Activated naive CD8-positive, alpha-beta T cell treated with anti-CD3 and anti-CD28 coated beads, Interleukin-2, amount 50 U/mL, for 24 hours (primary cell): ENCODE measurements at regions not wholly inside any gene's neighbourhood (a gene's known extent, or its start where the extent isn't known, plus 50 kb on each side); places are given as distances from the start of the nearest gene placed in this dataset.
"Not testable (repeated sequence)": the region's sequence is repeated elsewhere in the genome, so short reads cannot be mapped to it uniquely, and the experiment has no call there.

Experiments used
- ATAC-seq: fragments of 150-1000 bp; cut with Tn5 transposase; one replicate; pipeline ENCODE4 v1.10.0; 2021
- DNase-seq: peaks from one replicate; pipeline ENCODE4 v3.0.0; 2021
- H3K27ac Mint-ChIP-seq: one replicate; pipeline ENCODE4 v1.8.0; 2021; ENCODE audit warnings: mild to moderate bottlenecking, mixed read lengths
- H3K27me3 Mint-ChIP-seq: one replicate; pipeline ENCODE4 v1.8.0; 2021; ENCODE audit warnings: mixed read lengths
- H3K36me3 Mint-ChIP-seq: one replicate; pipeline ENCODE4 v1.8.0; 2021; ENCODE audit warnings: low read depth, mixed read lengths
- H3K4me1 Mint-ChIP-seq: one replicate; pipeline ENCODE4 v1.8.0; 2021; ENCODE audit warnings: mixed read lengths
- H3K4me3 Mint-ChIP-seq: one replicate; pipeline ENCODE4 v1.8.0; 2021; ENCODE audit warnings: mild to moderate bottlenecking, moderate library complexity, mixed read lengths
- H3K9me3 Mint-ChIP-seq: one replicate; pipeline ENCODE4 v1.8.0; 2021; ENCODE audit warnings: mixed read lengths

DNA sequence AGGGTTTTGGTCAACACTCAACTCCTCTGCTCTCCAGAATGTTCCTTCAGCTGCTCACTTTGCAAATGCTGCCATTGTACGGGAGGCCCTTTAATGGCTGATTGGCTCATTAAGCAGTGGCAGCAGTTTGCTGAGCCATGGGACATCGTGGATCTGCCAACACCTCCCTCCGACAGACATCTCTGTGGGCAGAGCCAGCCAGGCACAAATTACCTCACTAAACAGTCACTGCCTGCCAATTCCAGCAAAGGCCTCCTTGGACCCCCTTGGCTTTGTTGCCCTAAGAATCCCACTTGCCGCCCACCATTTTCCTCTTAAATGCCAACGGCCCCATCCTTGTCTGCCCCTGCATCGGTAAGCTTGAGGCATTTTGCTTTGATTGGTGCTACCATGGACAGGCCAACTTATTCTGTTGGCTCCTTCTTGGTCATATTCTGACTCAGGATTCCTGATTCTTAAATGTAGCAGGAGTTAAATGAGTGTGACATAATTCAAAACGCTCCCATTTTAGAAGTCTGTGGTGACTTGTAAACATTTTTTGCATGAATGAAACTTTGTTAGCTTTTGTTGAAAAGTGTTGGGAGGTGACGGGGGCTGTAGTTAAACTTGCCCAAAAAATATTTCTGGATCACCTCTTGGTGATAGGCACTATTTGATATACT lies 57.5 kb upstream of the LMO2 start:
- Mint-ChIP-seq H3K27me3 (peaks cover 11% of the 10 kb centered on the region), H3K4me1 (no peaks in the 10 kb centered on the region), H3K4me3 (no peak overlapping the region), H3K36me3 (no peaks in the 10 kb centered on the region), H3K27ac (no peak overlapping the region), H3K9me3 (no peaks in the 10 kb centered on the region)
- no peak for DNase-seq
- ATAC-seq: no peak

DNA sequence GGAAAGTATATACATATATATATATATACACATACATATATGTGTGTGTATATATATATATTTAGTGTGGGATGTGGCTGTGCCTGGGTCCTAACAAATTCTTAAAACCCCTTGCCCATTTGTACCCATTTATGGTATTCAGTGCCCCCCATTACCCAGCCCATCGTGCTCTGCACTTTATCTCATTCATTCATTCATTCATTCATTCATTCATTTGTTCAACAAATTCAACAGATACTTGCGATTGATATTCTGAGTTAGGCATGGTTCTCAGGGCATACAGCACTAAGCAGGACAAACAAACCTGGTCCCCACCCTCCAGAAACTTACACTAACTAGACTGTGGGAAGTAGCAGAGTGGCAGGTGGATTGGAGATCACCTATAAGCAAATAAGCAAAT lies 56.6 kb upstream of the LMO2 start:
- DNase-seq (no peak), ATAC-seq (no peak)
- Mint-ChIP-seq H3K4me3 (no peak overlapping the region), H3K4me1 (no peaks in the 10 kb centered on the region), H3K36me3 (no peaks in the 10 kb centered on the region), H3K27me3 (peaks cover 11% of the 10 kb centered on the region), H3K9me3 (no peaks in the 10 kb centered on the region), H3K27ac (no peak overlapping the region)

DNA sequence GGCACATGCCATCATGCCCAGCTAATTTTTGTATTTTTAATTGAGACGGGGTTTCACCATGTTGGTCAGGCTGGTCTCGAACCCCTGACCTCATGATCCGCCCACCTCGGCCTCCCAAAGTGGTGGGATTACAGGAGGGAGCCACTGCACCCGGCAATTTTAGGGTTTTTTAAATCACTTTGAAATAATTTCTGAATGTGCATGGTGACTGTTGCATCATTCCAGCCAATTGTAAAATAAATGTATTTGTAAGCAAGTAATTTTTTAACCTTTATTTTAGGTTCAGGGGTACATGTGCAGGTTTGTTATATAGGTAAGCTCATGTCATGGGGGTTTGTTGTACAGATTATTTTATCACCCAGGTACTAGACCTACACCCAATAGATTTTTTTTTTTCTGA lies 56.0 kb upstream of the LMO2 start:
- H3K36me3 Mint-ChIP-seq, ATAC-seq, H3K27ac Mint-ChIP-seq: not testable (repeated sequence)

DNA sequence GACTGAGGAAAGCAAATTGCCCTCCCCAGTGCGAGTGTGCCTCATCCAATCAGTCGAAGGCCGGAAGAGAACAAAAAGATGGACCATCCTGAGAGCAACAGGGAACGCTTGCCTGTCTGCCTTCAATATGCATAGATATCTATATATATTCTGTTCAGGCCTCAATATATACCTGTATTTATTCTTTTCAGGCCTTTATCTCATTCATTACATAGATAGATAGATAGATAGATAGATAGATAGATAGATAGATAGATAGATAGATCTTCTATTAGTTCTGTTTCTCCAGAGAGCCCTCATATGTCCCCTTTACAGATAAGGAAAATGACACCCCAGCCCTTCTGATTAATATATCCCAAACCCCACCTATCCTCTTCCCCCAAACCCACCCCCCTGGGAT lies 55.1 kb upstream of the LMO2 start:
- Mint-ChIP-seq H3K27ac (no peak overlapping the region), H3K4me1 (peaks cover 8% of the 10 kb centered on the region), H3K4me3 (no peak overlapping the region), H3K9me3 (no peaks in the 10 kb centered on the region), H3K36me3 (no peaks in the 10 kb centered on the region), H3K27me3 (peaks cover 8% of the 10 kb centered on the region)
- no peak for ATAC-seq
- no peak for DNase-seq

More for the DNA sequence above, 56.0 kb upstream of the LMO2 start:
- H3K4me1 Mint-ChIP-seq, H3K9me3 Mint-ChIP-seq, DNase-seq, H3K4me3 Mint-ChIP-seq: not testable (repeated sequence)
- H3K27me3 Mint-ChIP-seq: peaks cover 11% of the 10 kb centered on the region

DNA sequence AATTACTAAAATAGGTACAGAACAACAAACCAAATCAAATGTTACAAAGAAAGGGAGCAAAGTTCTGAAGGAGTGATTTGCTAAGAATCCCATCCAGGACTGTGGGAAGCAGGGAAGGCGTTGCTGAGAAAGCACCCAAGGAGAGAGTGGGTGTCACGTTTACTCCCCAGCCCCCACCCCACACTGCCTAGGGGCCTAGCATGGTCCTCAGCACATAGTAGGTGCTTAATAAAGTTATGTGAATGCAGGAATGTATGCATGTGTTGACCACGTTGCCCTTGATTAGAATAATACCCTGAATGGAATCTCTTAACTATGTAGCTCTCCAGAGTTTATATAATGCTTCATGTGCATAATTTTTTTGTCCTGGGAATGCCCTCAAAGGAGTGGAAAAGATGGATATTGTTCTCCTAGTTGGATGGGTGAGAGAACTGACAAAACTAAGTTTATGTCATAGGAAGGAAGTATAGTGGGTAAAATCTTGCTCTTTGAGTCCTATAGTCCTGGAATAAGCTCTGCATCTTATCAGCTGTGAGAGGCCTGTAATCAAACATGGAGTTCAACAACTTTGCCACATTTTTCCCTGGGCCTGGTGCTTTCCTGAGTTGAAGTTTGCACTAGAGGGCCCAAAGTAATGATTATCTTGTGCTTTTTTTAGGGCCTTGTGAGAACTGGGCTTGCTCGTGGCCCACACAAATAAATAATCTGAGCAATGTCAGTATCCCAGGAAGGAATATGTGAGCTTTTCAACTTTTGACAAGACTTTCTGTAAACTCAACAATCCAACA lies 53.8 kb upstream of the LMO2 start:
- Mint-ChIP-seq H3K9me3 (no peaks in the 10 kb centered on the region), H3K4me3 (no peak overlapping the region), H3K27ac (no peak overlapping the region), H3K36me3 (no peaks in the 10 kb centered on the region), H3K4me1 (peaks cover 8% of the 10 kb centered on the region), H3K27me3 (peaks cover 5% of the 10 kb centered on the region)
- DNase-seq (no peak), ATAC-seq (no peak)

DNA sequence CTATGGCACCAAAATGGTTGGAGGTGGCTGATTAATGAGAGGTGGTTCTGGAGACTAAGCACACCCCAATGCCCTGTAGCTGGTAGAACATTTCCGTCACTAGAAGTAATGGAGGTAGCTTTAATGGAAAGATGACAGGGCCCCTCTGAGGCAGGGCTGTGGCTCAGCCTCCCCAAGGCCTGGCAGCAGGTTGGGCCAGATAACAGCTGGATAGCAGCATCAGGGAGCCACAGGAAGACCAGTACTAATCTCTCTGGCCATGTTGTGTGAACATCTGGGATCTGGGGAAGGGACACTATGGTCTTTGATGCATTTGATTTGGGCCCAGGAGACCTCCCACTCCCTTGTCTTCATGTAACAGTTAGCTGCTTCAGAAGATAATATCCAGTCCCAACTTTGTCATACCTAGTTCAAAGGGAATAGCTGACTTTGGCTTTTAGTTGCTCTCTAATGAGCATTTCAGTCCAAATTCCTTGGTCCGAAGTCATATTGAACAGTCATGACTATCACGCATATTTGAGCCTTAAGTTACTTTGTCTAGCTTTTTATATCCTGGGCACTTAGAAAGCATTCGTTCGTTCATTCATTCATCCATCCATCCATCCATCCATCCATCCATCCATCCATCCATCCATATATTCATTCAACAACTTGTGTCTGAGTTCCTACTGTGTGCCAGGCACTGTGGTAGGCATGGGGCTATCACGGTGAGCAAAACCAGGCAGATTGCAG lies 53.0 kb upstream of the LMO2 start:
- H3K27me3 Mint-ChIP-seq: peaks cover 5% of the 10 kb centered on the region
- no peaks in the 10 kb centered on the region for H3K9me3 Mint-ChIP-seq
- peaks cover 8% of the 10 kb centered on the region for H3K4me1 Mint-ChIP-seq
- H3K36me3 Mint-ChIP-seq: no peaks in the 10 kb centered on the region
- H3K27ac Mint-ChIP-seq: no peak overlapping the region
- H3K4me3 Mint-ChIP-seq: no peak overlapping the region
- DNase-seq (no peak), ATAC-seq (no peak)

DNA sequence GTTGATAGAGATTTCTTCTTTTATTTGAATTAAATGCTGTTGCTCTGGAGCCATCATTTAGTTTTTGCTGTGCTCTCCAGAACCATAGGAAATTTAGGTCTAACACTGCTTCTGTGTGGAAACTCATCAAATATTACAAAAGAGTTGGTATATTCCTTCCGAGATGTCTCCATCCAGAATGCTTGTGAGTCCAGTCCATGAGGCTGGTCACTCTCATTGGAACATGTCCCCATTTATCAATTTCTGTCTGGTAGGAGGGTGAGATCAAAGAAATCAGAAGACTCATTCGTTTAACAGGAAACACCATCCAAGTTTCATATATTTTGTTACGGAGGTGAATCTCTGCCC lies 52.4 kb upstream of the LMO2 start:
- Mint-ChIP-seq H3K27me3 (no peaks in the 10 kb centered on the region), H3K4me1 (peaks cover 8% of the 10 kb centered on the region), H3K4me3 (no peak overlapping the region), H3K27ac (no peak overlapping the region), H3K9me3 (no peaks in the 10 kb centered on the region), H3K36me3 (no peaks in the 10 kb centered on the region)
- DNase-seq: no peak
- no peak for ATAC-seq

DNA sequence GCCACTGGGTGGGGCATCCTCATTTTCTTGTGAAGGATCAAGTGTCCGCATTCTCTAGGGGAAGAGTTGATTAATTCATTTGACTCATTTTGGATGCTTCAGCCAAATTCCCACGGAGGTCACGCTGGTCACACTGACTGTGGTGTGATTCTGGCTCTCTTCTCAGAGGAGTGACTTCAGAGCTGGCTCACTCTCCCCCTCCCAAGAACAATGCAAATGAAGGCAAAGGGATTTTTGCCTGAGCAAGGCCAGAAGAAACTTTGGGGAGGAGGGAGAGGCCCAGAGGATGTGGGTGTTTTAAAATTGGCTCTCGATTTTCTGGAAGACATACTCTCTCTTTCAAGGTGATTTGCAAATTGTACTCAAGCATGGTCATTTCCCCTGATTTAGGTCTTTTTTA lies 51.1 kb upstream of the LMO2 start:
- Mint-ChIP-seq H3K27ac (no peak overlapping the region), H3K4me1 (peaks cover 8% of the 10 kb centered on the region), H3K27me3 (peaks cover 4% of the 10 kb centered on the region), H3K4me3 (no peak overlapping the region), H3K36me3 (no peaks in the 10 kb centered on the region), H3K9me3 (no peaks in the 10 kb centered on the region)
- DNase-seq (no peak), ATAC-seq (no peak)

DNA sequence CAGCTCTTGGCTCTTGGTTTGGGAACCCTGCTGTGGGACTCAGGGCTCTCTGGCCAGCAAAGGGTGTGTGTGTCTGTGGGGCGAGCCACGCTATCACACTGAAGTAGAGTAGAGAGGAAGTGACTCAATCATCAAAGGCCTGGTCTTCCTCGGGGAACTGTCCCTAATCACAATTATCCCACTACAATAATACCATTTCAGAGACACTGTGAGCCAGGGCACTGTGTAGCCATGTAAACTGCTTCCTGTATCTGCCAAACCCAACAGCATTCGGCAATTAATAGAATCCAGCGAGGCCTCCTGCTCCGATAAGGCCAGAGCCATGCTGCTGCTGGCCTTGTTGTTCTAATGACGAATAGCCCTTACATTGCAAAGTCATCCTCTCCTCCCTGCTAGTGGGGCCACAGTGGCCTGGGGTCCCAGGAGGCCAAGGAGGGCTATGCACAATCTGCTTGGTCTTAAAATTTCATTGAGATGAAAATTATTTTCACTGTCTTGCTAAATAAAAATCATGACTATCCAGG lies 49.8 kb upstream of the LMO2 start:
- H3K9me3 Mint-ChIP-seq: no peaks in the 10 kb centered on the region
- H3K27ac Mint-ChIP-seq: no peak overlapping the region
- no peak overlapping the region for H3K4me3 Mint-ChIP-seq
- peaks cover 4% of the 10 kb centered on the region for H3K27me3 Mint-ChIP-seq
- DNase-seq (no peak), ATAC-seq (no peak)
- peaks cover 8% of the 10 kb centered on the region for H3K4me1 Mint-ChIP-seq
- no peaks in the 10 kb centered on the region for H3K36me3 Mint-ChIP-seq
